Right lobe of liver (tissue), 4 donors: ENCODE measurements at regions not wholly inside any gene's neighbourhood (a gene's known extent, or its start where the extent isn't known, plus 50 kb on each side); places are given as distances from the start of the nearest gene placed in this dataset.

Experiments
- CTCF ChIP-seq, 4 donors: fragments of 200-600 bp in 3 of 4; fragments of 450-650 bp in 1 of 4; IDR thresholded peaks; one replicate each; pipeline versions ENCODE4 v1.5.1 to v1.8.0; 2016 to 2022; ENCODE audit warnings: antibody characterized with exemption in 4 of 4, mild to moderate bottlenecking in 2 of 4
- POLR2A ChIP-seq: fragments of 450-650 bp; IDR thresholded peaks from one replicate; pipeline ENCODE4 v1.6.1; 2017; ENCODE audit warnings: antibody characterized with exemption, mild to moderate bottlenecking
- donor health status: DM: no; HTN: no; CAD: no.
- donor health status: DM: no; HTN: no; CAD: no.
- donor health status: DM: no; HTN: yes; CAD: no.

DNA sequence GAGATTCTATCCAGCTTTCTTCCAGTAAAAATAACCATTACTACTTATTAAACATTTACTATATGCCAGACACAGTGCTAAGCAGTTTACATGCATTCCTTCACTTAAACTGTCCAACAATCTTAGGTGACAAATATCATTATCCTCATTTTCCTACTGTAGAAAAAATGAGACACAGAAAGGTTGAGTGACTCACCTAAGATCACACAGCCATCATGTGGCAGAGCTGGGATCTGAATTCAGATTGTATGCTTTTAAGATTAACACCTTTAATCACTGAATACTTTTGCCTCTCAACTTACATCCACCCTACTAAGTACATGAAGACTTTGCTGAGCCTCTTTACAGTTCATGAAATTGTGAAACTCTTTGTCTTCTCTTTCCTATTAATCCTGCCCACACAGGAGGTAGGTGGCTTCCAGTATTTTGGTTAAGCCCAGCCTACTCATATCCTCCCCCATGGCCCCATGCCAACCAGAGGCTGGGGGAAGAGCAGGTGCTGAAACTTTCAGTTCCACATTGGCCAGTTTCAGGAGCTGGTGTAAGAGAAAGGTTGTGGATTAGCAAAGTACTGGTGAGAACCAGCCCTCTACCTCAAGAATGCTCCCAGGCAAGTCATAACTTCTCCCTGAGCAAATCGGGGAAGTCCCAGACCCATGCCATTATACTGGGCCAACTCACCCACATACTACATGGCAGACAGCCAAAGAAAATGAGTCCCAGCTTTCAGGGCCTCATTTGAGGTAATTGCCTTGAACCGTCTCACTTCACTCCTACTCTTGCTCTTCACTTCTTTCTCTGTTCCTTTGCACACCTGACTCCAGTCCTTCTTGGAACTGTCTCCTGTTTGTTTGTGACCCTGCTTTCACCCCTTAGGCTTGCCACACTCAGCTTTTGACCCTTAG lies 211.1 kb downstream of the GUCY2F start:
- TF ChIP-seq CTCF (IDR thresholded peaks at IDR 0.05) (no peak), POLR2A (no peak)
